Vagina (tissue), 2 donors: ENCODE measurements at regions not wholly inside any gene's neighbourhood (a gene's known extent, or its start where the extent isn't known, plus 50 kb on each side); places are given as distances from the start of the nearest gene placed in this dataset.

ENCODE experiments used
- CTCF ChIP-seq, 3 experiments: fragments of 450-650 bp in 2 of 3; fragments of 200-600 bp in 1 of 3; sonication (generic) in 1 of 3; IDR thresholded peaks; one replicate each; pipeline ENCODE4 v1.5.1; 2017 to 2019; ENCODE audit warnings: antibody characterized with exemption in 3 of 3, mild to moderate bottlenecking in 2 of 3, moderate library complexity in 2 of 3
- POLR2A ChIP-seq, 2 donors: fragments of 450-650 bp; IDR thresholded peaks; one replicate each; pipeline ENCODE4 v1.6.1; 2017; ENCODE audit warnings: antibody characterized with exemption in 2 of 2, mild to moderate bottlenecking in 2 of 2, moderate library complexity in 2 of 2
- POLR2AphosphoS5 ChIP-seq, 2 donors: sonication (generic); formaldehyde crosslinking; IDR thresholded peaks; one replicate each; pipeline ENCODE4 v1.9.0; 2017; ENCODE audit warnings: antibody characterized with exemption in 2 of 2, mild to moderate bottlenecking in 2 of 2, low read depth in 1 of 2; ENCODE audit not compliant: insufficient read depth in 1 of 2

GRCh38 chr2:34523958-34524514, 924.9 kb upstream of the FAM98A start:
- no peak for TF ChIP-seq CTCF (IDR thresholded peaks at IDR 0.05)
- no peak for TF ChIP-seq POLR2A (IDR thresholded peaks at IDR 0.05)
- no peak for TF ChIP-seq POLR2AphosphoS5 (IDR thresholded peaks at IDR 0.05; ENCODE audit: insufficient read depth in 1 of 2, low read depth in 1 of 2)
